GM20000 (cell line): ENCODE measurements at regions not wholly inside any gene's neighbourhood (a gene's known extent, or its start where the extent isn't known, plus 50 kb on each side); places are given as distances from the start of the nearest gene placed in this dataset.

ENCODE experiments used
- DNase-seq: peaks from one replicate; pipeline ENCODE4 v3.0.0; 2012; ENCODE audit warnings: low spot score
- TF ChIP-seq, protein P1 (sequence below): IDR thresholded peaks from 2 replicates; pipeline ENCODE4 v1.5.1; 2012; ENCODE audit warnings: mild to moderate bottlenecking, control low read depth; ENCODE audit errors: extremely low read depth, missing control alignments

- TF ChIP-seq, protein P1, sequence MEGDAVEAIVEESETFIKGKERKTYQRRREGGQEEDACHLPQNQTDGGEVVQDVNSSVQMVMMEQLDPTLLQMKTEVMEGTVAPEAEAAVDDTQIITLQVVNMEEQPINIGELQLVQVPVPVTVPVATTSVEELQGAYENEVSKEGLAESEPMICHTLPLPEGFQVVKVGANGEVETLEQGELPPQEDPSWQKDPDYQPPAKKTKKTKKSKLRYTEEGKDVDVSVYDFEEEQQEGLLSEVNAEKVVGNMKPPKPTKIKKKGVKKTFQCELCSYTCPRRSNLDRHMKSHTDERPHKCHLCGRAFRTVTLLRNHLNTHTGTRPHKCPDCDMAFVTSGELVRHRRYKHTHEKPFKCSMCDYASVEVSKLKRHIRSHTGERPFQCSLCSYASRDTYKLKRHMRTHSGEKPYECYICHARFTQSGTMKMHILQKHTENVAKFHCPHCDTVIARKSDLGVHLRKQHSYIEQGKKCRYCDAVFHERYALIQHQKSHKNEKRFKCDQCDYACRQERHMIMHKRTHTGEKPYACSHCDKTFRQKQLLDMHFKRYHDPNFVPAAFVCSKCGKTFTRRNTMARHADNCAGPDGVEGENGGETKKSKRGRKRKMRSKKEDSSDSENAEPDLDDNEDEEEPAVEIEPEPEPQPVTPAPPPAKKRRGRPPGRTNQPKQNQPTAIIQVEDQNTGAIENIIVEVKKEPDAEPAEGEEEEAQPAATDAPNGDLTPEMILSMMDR: no peak
- DNase-seq: no peak
These were observed 155.2 kb downstream of the DMRTA2 start for GRCh38 chr1:50268049-50268448.

- TF ChIP-seq, protein P1: no peak
- no peak for DNase-seq
These were observed 156.7 kb downstream of the DMRTA2 start for GRCh38 chr1:50266509-50266908.

DNA sequence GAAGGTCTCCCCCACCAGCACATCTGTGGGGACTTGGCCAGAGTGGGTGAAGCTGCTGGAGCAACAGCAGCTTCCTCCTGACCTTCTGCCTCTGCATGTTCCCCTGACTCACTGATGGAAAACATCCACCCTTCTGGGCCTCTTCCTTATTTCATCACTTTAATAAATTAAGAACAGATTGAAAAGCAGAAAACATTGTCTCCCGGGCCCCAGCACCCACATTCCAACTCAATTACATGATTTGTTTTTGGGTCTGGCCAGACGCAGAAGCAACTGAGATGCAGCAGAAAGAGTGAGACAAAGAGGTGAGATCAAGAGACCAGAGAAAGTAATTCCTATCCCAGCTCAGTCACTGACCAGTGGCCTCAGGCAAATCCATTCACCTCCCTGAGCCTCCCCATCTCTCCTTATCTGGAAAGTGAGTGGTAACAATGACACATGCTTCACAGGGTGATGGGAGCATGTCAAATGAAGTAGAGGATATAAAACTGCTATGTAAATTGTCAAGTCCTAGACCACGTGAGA is 157.1 kb downstream of the ELAVL4 start:
- DNase-seq: no peak
- TF ChIP-seq, protein P1: no peak

GRCh38 chr1:50264590-50264989 is 155.9 kb downstream of the ELAVL4 start:
- no peak for DNase-seq

DNA sequence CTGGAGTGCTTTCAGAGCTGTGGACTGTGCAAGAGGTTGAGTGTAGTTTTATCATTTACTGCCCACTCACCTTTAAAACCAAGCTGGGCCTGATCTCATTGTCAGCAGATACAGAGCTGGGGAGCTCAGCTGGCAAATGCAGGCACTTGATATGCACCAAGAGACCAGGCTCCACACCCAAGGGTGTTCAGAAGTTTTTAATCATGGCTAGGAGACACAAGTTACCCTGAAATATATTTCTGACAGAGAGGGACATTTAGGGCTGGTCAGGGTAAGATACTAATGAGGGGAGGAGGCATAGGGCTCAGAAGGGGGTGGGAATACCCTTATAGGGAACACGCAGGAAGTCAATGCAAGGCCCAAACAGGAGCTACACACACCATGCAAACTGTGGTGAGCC is 153.7 kb downstream of the ELAVL4 start:
- TF ChIP-seq, protein P1: no peak
- DNase-seq: no peak

More at GRCh38 chr1:50264590-50264989, 155.9 kb downstream of the ELAVL4 start:
- TF ChIP-seq, protein P1: no peak

GRCh38 chr1:50261951-50262350 is 153.2 kb downstream of the ELAVL4 start:
- TF ChIP-seq, protein P1: no peak
- DNase-seq: no peak

GRCh38 chr1:50257940-50258685 is 149.4 kb downstream of the ELAVL4 start:
- TF ChIP-seq, protein P1: no peak
- no peak for DNase-seq
